NCI-H69 (cell line): ENCODE measurements at regions not wholly inside any gene's neighbourhood (a gene's known extent, or its start where the extent isn't known, plus 50 kb on each side); places are given as distances from the start of the nearest gene placed in this dataset.

Experiments used
- DNase-seq: peaks from one replicate; lab custom pipeline; 2025; lab: John Stamatoyannopoulos, UW

- DNase-seq, result no peak
Observed at GRCh38 chr9:1757186-1757585, 258.0 kb upstream of the SMARCA2 start.

GRCh38 chr9:1759009-1759408 is 256.1 kb upstream of the SMARCA2 start:
- no peak for DNase-seq

DNA sequence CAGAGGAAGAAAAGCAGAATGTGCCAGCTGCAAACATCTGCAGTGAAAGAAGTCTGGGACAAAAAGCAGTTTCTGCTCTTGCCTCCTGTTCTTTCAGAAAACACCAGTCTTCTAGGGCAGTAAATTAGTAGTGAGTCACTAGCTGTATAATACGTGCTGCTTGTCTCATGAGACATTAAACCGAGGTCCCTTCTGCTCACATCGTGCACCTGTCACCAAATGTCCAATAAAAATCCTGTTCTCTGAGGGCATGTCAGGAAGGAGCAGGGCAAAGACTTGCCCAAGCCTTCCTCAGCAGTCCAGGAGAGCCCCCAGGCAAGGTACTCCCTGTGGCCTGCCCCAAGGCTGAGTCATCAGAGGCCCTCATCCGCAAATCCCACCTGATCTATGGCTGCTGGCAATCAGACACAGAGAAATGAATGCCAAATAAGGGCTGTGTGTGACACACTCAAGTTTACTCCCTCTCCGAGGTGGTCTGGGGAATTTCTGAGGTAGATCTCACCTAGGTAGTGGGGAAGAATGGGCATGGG is 255.3 kb upstream of the SMARCA2 start:
- no peak for DNase-seq

- no peak for DNase-seq
Observed at GRCh38 chr9:1761807-1762206, 253.3 kb upstream of the SMARCA2 start.

DNA sequence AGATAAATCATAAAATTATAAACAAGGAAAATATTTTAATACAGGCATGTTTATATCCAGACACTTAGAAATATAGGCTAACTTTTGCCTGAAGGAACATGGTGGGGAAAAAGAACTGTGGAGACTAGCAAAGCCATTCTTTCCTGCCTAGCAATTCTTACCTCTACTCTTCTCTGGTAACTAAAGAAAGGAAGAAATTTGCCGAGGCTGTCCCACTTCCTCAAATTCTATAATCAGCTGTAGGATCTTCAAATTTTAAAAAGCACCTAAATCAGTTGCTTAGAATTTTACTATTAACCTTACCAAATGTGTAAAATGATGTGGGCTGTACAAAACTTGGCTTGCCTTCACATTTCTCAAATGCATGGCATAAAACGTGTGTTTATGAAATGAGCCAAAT is 249.1 kb upstream of the SMARCA2 start:
- DNase-seq, result no peak

DNA sequence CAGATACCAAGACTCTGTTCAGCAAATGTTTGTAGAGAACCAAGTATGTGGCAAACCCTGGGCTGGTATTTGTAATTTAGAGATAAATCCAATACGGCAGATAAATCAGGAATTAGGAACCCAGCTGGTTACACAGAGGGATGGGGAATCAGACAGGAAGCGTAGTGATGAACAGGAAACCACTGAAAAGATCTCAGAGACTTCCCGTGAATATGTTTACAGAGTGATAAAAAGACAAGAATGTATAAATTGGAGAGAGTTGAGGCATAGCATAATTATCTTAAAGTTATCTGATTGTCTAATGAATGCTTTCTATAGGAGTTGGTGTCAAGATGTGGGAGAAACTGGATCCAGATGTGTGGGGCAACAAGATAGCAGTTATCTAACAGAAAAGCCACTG is 246.6 kb upstream of the SMARCA2 start:
- no peak for DNase-seq

DNA sequence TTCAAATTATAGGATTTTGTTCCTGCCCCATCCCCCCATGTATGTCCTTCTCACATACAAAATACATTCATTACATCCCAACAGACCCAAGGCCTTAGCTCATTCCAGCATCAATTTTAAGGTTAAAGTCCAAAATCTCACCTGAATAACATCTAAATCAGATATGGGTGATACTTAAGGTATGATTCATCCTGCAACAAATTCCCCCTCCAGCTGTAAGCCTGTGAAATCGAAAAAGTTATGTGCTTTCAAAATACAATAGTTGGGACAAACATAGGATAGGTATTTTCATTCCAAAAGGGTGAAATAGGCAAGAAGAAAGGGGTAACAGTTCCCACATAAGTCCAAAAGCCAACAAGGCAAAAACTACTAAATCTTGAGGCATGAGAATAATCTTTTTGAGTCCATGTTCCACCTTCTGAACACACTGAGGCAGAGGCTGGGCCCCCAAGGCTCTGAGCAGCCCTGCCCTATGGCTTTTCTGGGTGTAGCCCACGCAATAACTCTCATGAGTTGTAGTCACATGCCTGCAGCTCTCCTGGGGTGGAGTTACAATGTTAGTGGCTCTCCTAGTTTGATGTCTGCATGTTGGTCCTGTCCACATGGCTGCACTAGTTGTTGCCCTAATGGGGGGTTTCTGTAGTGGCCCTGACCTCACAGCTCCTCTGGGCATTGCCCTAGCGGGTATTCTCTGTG is 243.9 kb upstream of the SMARCA2 start:
- DNase-seq, result no peak

DNA sequence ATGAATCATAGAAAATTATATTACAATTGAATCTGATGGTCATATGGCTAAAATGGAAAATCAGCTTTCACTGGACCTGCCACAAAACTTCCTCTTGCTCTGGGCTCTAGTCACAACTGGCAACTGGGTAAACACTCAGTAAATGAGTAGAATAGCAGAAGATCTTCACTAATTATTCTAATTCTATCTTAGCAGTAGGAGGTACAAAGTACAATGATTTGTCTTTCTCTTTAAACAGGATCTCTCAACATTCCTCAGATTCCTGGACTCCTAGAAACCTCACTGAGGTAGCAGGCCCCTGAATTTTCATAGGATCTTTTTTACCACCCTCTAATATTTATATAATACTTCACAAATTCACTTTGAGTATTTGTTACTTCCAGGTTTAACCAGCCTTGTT is 239.9 kb upstream of the SMARCA2 start:
- DNase-seq, result no peak

DNA sequence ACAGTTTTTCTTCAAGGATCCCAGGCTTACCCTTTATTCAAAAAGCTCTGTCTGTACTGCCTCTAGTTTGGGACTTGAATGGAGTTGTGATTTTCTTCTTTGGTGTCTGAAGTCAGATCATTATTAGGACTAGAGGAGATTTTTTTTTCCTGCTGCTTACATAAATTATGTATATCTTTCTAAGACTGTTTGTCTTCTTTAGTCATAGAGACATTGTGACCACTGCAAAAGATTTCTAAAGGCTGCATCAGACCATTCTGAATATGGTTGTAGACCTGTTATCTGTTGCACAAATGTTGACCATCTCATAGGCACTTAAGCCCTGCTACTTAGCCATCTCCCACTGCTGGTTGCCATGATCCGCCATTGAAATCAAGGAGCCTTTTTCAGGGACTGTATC is 238.5 kb upstream of the SMARCA2 start:
- no peak for DNase-seq

- DNase-seq, result no peak
Observed at GRCh38 chr9:1791191-1791590, 224.0 kb upstream of the SMARCA2 start.

DNA sequence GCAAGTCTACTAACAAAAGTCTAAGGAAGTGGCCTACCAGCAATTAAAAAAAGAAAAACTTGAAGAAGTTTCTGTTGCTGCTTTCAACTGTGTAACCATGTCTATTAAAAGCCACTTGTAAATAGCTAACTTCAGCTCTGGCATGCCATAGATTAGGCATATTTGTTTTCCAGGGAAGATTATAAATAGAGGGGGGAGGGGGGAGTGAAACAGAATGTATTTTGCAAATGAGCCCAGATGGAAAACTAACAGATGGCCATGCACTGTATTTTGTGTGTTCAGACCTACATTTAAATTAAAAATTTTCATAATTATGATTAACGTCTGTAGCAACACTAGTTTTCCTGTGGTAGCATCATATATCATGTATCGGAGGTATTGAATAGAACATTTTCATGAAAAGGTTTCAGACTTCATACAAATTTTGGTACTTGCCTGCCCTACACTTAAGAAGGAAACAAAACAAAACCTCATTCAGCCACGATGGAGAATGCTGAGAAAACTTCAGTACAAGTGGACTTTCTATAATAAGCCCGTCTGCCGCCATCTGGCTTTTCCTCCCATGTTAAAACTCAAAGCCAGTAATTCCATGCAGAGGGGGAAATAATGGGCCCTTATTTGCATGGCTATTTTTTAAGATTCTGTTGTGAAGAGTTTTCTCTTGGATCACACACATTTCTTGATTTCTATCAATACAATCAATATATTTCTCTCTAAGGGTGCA is 220.4 kb upstream of the SMARCA2 start:
- no peak for DNase-seq

DNA sequence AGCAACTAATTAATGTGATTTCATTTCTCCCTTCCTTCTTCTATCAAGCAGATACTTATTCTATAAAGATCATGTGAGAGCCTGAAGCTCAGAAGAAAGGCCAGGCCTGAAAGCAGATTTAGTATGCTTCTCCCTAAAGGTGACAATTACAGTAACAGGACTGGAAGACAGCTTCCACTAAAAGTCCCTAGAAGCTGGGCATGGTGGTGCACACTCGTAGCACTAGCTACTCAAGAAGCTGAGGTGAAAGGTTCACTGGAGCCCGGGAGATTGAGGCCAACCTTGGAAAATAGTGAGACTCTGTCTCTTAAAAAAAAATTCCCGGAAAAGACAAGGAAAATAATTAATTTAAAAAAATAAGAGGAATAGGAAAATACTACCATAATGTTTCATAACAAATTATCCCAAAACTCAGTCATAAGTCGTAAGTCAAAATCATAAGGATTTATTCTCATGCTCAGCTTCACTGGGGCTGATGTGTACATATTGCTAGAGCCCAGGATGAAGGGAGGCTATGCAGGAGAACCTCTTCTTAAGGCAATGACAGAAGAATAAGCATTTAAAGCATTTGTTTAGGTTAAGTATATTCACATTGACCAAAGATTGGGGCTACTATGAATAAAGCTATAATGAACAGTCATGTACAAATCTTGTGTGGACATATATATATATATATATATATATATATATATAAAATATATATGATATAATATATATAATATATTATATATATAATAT is 210.8 kb upstream of the SMARCA2 start:
- no peak for DNase-seq

DNA sequence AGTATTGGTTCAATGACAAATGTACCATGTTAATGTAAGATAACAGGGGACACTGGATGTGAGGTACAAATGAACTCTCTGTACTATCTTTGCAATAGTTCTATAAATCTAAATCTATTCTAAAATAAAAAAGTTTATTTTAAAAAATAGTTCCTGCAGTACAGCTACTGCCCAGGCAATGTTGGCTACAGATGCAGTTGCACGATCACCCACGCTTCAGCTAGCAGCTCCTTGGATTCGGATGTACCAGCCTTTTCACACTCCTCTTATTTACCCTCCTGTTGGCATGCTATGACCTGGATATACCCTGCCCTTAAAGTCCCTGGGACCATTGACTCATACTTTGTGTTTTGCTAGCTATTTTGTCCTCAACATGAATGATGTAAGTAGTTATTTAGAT is 185.4 kb upstream of the SMARCA2 start:
- DNase-seq, result no peak

DNA sequence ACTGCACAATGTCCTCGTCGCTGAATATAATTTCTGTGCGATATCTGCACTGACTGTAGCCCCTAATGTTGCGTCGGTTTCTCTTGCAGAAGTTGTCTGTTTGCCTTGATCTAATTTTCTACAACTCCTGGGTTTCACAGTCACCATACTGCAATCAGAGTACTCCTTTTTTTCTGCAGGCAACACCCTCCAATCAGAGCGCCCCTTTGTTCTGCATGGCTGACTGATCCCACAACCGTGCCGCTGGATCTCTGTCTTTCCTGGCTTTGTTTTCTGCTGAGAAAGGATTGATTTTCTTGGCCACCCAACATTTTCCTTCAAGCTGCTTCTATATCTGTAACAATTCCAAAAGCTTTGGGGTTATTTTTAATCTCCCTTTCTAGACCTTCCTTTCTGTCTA is 182.2 kb upstream of the SMARCA2 start:
- no peak for DNase-seq

- DNase-seq, result peak; percentile 23
Observed at GRCh38 chr9:1837453-1838084, 177.6 kb upstream of the SMARCA2 start.

GRCh38 chr9:1839909-1840308 is 175.2 kb upstream of the SMARCA2 start:
- peak; percentile 11 for DNase-seq

- no peak for DNase-seq
Observed at GRCh38 chr9:1845425-1845824, 169.7 kb upstream of the SMARCA2 start.

- no peak for DNase-seq
Observed at GRCh38 chr9:1855726-1856125, 159.4 kb upstream of the SMARCA2 start.

- DNase-seq, result no peak
Observed at GRCh38 chr9:1857808-1858207, 157.3 kb upstream of the SMARCA2 start.

DNA sequence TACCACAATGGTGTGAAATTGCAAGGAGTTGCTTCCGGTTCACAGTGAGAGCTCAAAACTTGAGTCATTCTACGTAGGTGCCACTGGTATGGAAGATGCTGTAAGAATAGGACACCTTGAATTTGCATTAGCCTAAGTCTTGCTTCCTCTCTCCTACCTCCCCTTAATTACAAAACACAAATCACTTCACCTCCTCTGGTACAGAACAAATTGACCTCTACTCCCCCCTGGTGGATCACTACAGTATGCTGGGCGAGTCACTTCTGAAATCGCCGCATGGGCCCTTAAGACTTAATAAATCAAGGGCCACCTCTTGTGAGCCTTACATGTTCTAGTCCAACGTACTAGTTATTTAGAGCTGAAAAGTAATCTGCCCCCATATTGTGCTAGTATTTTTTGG is 145.3 kb upstream of the SMARCA2 start:
- DNase-seq, result peak; percentile 46

GRCh38 chr9:1870915-1871314 is 144.2 kb upstream of the SMARCA2 start:
- DNase-seq, result no peak

- DNase-seq, result peak; percentile 86
Observed at GRCh38 chr9:1871626-1872419, 143.3 kb upstream of the SMARCA2 start.
